ENCODE measurements at regions not wholly inside any gene's neighbourhood (a gene's known extent, or its start where the extent isn't known, plus 50 kb on each side); places are given as distances from the start of the nearest gene placed in this dataset.

- no peak for TF ChIP-seq CTCF (conservative IDR thresholded peaks at IDR 0.05)
- TF ChIP-seq EZH2 (IDR thresholded peaks at IDR 0.05; ENCODE audit: low read depth), result no peak
Observed at GRCh38 chr9:87795178-87795577, 69.3 kb downstream of the CTSL start.

Measured in PC-9 (cell line).